Trophoblast cell (in vitro differentiated cells and primary cell): ENCODE measurements at regions not wholly inside any gene's neighbourhood (a gene's known extent, or its start where the extent isn't known, plus 50 kb on each side); places are given as distances from the start of the nearest gene placed in this dataset.

Source experiments
- DNase-seq, 2 donors: peaks; one replicate each; pipeline ENCODE4 v3.0.0-alpha.2; 2016
- H2AFZ ChIP-seq: 2 replicates; pipeline ENCODE4 v1.6.1; 2013; ENCODE audit warnings: low read length, moderate library complexity, mild to moderate bottlenecking; ENCODE audit not compliant: insufficient read depth, poor library complexity
- H2AK5ac ChIP-seq: 2 replicates; pipeline ENCODE4 v1.6.1; 2013; ENCODE audit warnings: mild to moderate bottlenecking, low read length
- H2BK120ac ChIP-seq: 2 replicates; pipeline ENCODE4 v1.6.1; 2013; ENCODE audit warnings: low read length, mild to moderate bottlenecking, moderate library complexity; ENCODE audit not compliant: insufficient read depth, poor library complexity
- H2BK12ac ChIP-seq: 2 replicates; pipeline ENCODE4 v1.6.1; 2013; ENCODE audit warnings: mild to moderate bottlenecking, low read length, moderate library complexity
- H2BK5ac ChIP-seq: 2 replicates; pipeline ENCODE4 v1.6.1; 2013; ENCODE audit warnings: low read length, low read depth, moderate library complexity, mild to moderate bottlenecking; ENCODE audit not compliant: poor library complexity
- H3K14ac ChIP-seq: 2 replicates; pipeline ENCODE4 v1.6.1; 2013; ENCODE audit warnings: mild to moderate bottlenecking, low read length
- H3K18ac ChIP-seq: 2 replicates; pipeline ENCODE4 v1.6.1; 2013; ENCODE audit warnings: mild to moderate bottlenecking, low read length
- H3K23ac ChIP-seq: 2 replicates; pipeline ENCODE4 v1.6.1; 2013; ENCODE audit warnings: low read length
- H3K27ac ChIP-seq: 2 replicates; pipeline ENCODE4 v1.5.1; 2013; ENCODE audit warnings: low read depth, mild to moderate bottlenecking, inconsistent platforms, low read length, moderate library complexity
- H3K27me3 ChIP-seq: 2 replicates; pipeline ENCODE4 v1.6.1; 2013; ENCODE audit warnings: inconsistent platforms, mild to moderate bottlenecking, low read length, moderate library complexity; ENCODE audit not compliant: insufficient read depth
- H3K36me3 ChIP-seq, 2 experiments: 1 replicate in 1 of 2; 2 replicates in 1 of 2; pipeline ENCODE4 v1.6.1; 2013; ENCODE audit warnings: low read length in 2 of 2, mild to moderate bottlenecking in 2 of 2, moderate library complexity in 1 of 2; ENCODE audit not compliant: insufficient read depth in 2 of 2, control insufficient read depth in 1 of 2
- H3K4ac ChIP-seq: 2 replicates; pipeline ENCODE4 v1.6.1; 2013; ENCODE audit warnings: low read depth, mild to moderate bottlenecking, low read length, moderate library complexity
- H3K4me1 ChIP-seq, 2 experiments: 1 replicate in 1 of 2; 2 replicates in 1 of 2; pipeline ENCODE4 v1.6.1; 2013; ENCODE audit warnings: low read length in 2 of 2, mild to moderate bottlenecking in 2 of 2, moderate library complexity in 1 of 2; ENCODE audit not compliant: insufficient read depth in 2 of 2, control insufficient read depth in 1 of 2
- H3K4me2 ChIP-seq: 2 replicates; pipeline ENCODE4 v1.6.1; 2013; ENCODE audit warnings: inconsistent platforms, mild to moderate bottlenecking, low read length, moderate library complexity
- H3K4me3 ChIP-seq: 2 replicates; pipeline ENCODE4 v1.5.1; 2013; ENCODE audit warnings: mild to moderate bottlenecking, low read depth, low read length, inconsistent platforms
- H3K79me1 ChIP-seq: one replicate; pipeline ENCODE4 v1.6.1; 2013; ENCODE audit warnings: low read length
- H3K79me2 ChIP-seq: 2 replicates; pipeline ENCODE4 v1.6.1; 2013; ENCODE audit warnings: low read length, mild to moderate bottlenecking; ENCODE audit not compliant: control insufficient read depth, insufficient read depth, poor library complexity
- H3K9ac ChIP-seq: 2 replicates; pipeline ENCODE4 v1.6.1; 2013; ENCODE audit warnings: mild to moderate bottlenecking, low read length
- H3K9me3 ChIP-seq: 2 replicates; pipeline ENCODE4 v1.6.1; 2013; ENCODE audit warnings: low read depth, mild to moderate bottlenecking, control low read depth, inconsistent platforms, low read length; ENCODE audit not compliant: insufficient read depth
- H4K12ac ChIP-seq: 2 replicates; pipeline ENCODE4 v1.6.1; 2013; ENCODE audit warnings: low read depth, mild to moderate bottlenecking, low read length, moderate library complexity
- H4K8ac ChIP-seq: 2 replicates; pipeline ENCODE4 v1.6.1; 2013; ENCODE audit warnings: low read depth, mild to moderate bottlenecking, low read length, moderate library complexity
- H4K91ac ChIP-seq: one replicate; pipeline ENCODE4 v1.6.1; 2013; ENCODE audit warnings: low read depth, mild to moderate bottlenecking, low read length, moderate library complexity
- WGBS: extraction: QIAGEN DNeasy Blood & Tissue Kit; methylation state at CpG from one replicate; pipeline ENCODE4 v1.1.7; 2013; ENCODE audit warnings: missing lambda C conversion rate; ENCODE audit not compliant: insufficient read length, insufficient coverage; ENCODE audit errors: extremely low coverage; 5-methylcytosine and 5-hydroxymethylcytosine counted together

GRCh38 chrX:56920338-56920997 lies 74.9 kb downstream of the SPIN3 start:
- H3K9me3 ChIP-seq = peaks cover 2% of the 10 kb centered on the region
- no peak for DNase-seq
- no peak overlapping the region for H3K18ac ChIP-seq
- H3K4me2 ChIP-seq = no peak overlapping the region
- H2AK5ac ChIP-seq = no peak overlapping the region
- no peak overlapping the region for H2BK12ac ChIP-seq
- H3K14ac ChIP-seq = no peak overlapping the region
- no peak overlapping the region for H3K4me3 ChIP-seq
- WGBS = no CpG with 5 or more reads among the region's 6 CpGs
- H3K9ac ChIP-seq = no peak overlapping the region
- H4K8ac ChIP-seq = no peak overlapping the region
- no peak overlapping the region for H2BK5ac ChIP-seq
- no peaks in the 10 kb centered on the region for H3K36me3 ChIP-seq
- H3K23ac ChIP-seq = no peak overlapping the region
- H3K4ac ChIP-seq = no peak overlapping the region
- H3K79me1 ChIP-seq = no peaks in the 10 kb centered on the region
- no peak overlapping the region for H3K27ac ChIP-seq
- no peak overlapping the region for H4K12ac ChIP-seq
- no peaks in the 10 kb centered on the region for H3K79me2 ChIP-seq
- no peak overlapping the region for H4K91ac ChIP-seq
- H3K4me1 ChIP-seq = no peaks in the 10 kb centered on the region
- no peak overlapping the region for H2BK120ac ChIP-seq
- no peak overlapping the region for H2AFZ ChIP-seq
- no peaks in the 10 kb centered on the region for H3K27me3 ChIP-seq

GRCh38 chrX:56882581-56882980 lies 112.8 kb downstream of the SPIN3 start:
- no peak overlapping the region for H3K9ac ChIP-seq
- no peak overlapping the region for H3K14ac ChIP-seq
- H3K4me2 ChIP-seq = no peak overlapping the region
- no peak for DNase-seq
- H4K12ac ChIP-seq = no peak overlapping the region
- no peaks in the 10 kb centered on the region for H3K4me1 ChIP-seq
- no peak overlapping the region for H2AFZ ChIP-seq
- H2BK120ac ChIP-seq = no peak overlapping the region
- H3K18ac ChIP-seq = no peak overlapping the region
- no peaks in the 10 kb centered on the region for H3K36me3 ChIP-seq
- H3K79me2 ChIP-seq = no peaks in the 10 kb centered on the region
- H3K27me3 ChIP-seq = no peaks in the 10 kb centered on the region
- no peaks in the 10 kb centered on the region for H3K9me3 ChIP-seq
- H2BK5ac ChIP-seq = no peak overlapping the region
- no peak overlapping the region for H4K91ac ChIP-seq
- WGBS = no CpG with 5 or more reads among the region's 2 CpGs
- no peak overlapping the region for H3K4me3 ChIP-seq
- no peaks in the 10 kb centered on the region for H3K79me1 ChIP-seq
- H2BK12ac ChIP-seq = no peak overlapping the region
- no peak overlapping the region for H2AK5ac ChIP-seq
- H3K27ac ChIP-seq = no peak overlapping the region
- no peak overlapping the region for H4K8ac ChIP-seq
- no peak overlapping the region for H3K4ac ChIP-seq
- no peak overlapping the region for H3K23ac ChIP-seq
